Adrenal gland (tissue), 9 donors: ENCODE measurements at regions not wholly inside any gene's neighbourhood (a gene's known extent, or its start where the extent isn't known, plus 50 kb on each side); places are given as distances from the start of the nearest gene placed in this dataset.
"Not testable (repeated sequence)": the region's sequence is repeated elsewhere in the genome, so short reads cannot be mapped to it uniquely, and the experiment has no call there.

ENCODE experiments used
- DNase-seq, 7 donors: peaks; one replicate each; pipeline ENCODE4 v3.0.0-alpha.2; 2019 to 2020
- H3K27ac ChIP-seq, 5 donors: fragments of 200-600 bp; sonication (generic) in 4 of 5; 1 replicate in 3 of 5; 2 replicates in 2 of 5; pipeline versions ENCODE4 v1.5.1 to v1.8.0; 2016 to 2020; ENCODE audit warnings: mild to moderate bottlenecking in 1 of 5
- H3K27me3 ChIP-seq: fragments of 200-600 bp; 2 replicates; pipeline ENCODE4 v1.8.0; 2021
- H3K36me3 ChIP-seq, 2 donors: fragments of 200-600 bp; replicated peaks in 1 of 2; 1 replicate in 1 of 2; 2 replicates in 1 of 2; pipeline versions ENCODE4 v1.5.1 to v1.8.0; 2018 to 2022
- H3K4me1 ChIP-seq, 2 donors: fragments of 200-600 bp; replicated peaks in 1 of 2; 1 replicate in 1 of 2; 2 replicates in 1 of 2; pipeline versions ENCODE4 v1.5.1 to v1.8.0; 2018 to 2021
- H3K4me3 ChIP-seq, 4 donors: fragments of 200-600 bp; sonication (generic) in 3 of 4; one replicate each; pipeline ENCODE4 v1.5.1; 2016 to 2018
- H3K9me3 ChIP-seq, 3 donors: fragments of 200-600 bp; sonication (generic) in 1 of 3; replicated peaks in 1 of 3; 1 replicate in 2 of 3; 2 replicates in 1 of 3; pipeline versions ENCODE4 v1.5.1 to v1.8.0; 2016 to 2021
- POLR2A ChIP-seq, 2 donors: fragments of 450-650 bp; IDR thresholded peaks; one replicate each; pipeline ENCODE4 v1.6.1; 2017; ENCODE audit warnings: antibody characterized with exemption in 2 of 2, mild to moderate bottlenecking in 2 of 2, moderate library complexity in 1 of 2
- WGBS, 4 donors: extraction: QIAGEN DNeasy Blood & Tissue Kit in 2 of 4; methylation state at CpG; one replicate each; pipeline versions ENCODE4 v1.1.5 to v1.1.7; 2013 to 2017; 5-methylcytosine and 5-hydroxymethylcytosine counted together
- intact Hi-C, 2 donors: fragments of 100-400 bp; cut with DNase I; formaldehyde crosslinking; loops; one replicate each; pipeline versions ENCODE4 v1.14.1 to v1.15.0; 2022 to 2023
- TF ChIP-seq, protein P1 (sequence below), 6 experiments: fragments of 450-650 bp in 4 of 6; fragments of 200-600 bp in 2 of 6; sonication (generic) in 1 of 6; IDR thresholded peaks; 1 replicate in 5 of 6; 2 replicates in 1 of 6; pipeline versions ENCODE4 v1.5.1 to v1.8.0; 2016 to 2021; ENCODE audit warnings: antibody characterized with exemption in 6 of 6, mild to moderate bottlenecking in 2 of 6, moderate library complexity in 1 of 6
- donor health status: healthy with polysubstance abuse.
- donor health status: Bipolar disorder and iron deficiency.
- donor health status: DM: yes; HTN: yes; CAD: no.
- donor health status: DM: no; HTN: no; CAD: no.
- donor health status: DM: no; HTN: no; CAD: no.

DNA sequence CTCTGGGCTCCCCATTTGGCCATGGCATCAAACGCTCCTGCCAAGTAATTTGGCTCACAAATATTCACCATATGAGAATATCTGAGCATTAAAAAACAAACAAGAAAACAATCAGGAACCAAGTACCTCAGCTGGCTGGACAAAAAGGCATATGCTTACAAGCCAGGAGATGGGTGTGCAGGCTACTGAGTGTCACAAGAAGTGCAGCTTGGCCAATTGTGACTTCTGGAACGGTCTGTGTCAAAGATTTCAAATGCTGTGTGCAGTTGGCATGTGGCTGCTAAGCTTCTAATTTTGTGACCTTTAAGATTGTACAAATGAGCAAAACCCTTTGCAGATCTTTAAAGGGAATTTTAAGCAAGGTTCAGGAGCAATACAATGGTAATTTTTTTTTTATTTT, 274.0 kb downstream of the ANAPC1 start:
- intact Hi-C loops, H3K4me3 ChIP-seq, H3K4me1 ChIP-seq, H3K27ac ChIP-seq, H3K9me3 ChIP-seq, H3K27me3 ChIP-seq, DNase-seq, H3K36me3 ChIP-seq: not testable (repeated sequence)
- 72 to 85% (median 84%) methylated on average over 1 to 2 of the region's 2 CpGs for WGBS, 4 donors

DNA sequence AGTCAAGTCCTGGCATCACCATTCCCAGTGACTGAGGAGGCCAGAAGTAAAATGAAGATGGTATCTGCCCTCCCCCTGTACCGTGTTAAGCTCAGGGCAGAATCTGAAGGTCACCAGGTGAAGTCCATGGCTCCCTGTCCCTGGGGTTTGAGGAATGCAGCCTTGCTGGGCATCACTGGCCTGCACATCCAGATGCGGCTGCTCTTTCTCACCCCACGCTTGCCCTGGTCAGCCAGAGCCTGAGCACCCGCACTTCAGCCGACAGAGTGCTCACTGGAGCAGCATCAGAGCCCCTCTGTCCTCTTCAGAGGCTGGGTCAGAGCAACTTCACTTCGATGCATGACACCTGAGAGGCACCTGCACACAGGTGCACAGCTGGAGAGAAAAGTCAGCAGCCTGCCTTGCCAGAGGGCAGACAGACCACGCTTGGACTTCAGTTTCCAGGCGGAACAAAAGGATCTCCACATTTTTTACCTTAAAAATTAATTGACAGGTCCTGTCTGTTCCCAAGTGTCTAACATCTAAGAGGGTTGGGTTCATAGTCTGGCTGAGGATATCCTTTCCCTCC, 267.3 kb downstream of the ANAPC1 start:
- no peaks in the 10 kb centered on the region for H3K9me3 ChIP-seq
- no peak for DNase-seq
- TF ChIP-seq, protein P1, sequence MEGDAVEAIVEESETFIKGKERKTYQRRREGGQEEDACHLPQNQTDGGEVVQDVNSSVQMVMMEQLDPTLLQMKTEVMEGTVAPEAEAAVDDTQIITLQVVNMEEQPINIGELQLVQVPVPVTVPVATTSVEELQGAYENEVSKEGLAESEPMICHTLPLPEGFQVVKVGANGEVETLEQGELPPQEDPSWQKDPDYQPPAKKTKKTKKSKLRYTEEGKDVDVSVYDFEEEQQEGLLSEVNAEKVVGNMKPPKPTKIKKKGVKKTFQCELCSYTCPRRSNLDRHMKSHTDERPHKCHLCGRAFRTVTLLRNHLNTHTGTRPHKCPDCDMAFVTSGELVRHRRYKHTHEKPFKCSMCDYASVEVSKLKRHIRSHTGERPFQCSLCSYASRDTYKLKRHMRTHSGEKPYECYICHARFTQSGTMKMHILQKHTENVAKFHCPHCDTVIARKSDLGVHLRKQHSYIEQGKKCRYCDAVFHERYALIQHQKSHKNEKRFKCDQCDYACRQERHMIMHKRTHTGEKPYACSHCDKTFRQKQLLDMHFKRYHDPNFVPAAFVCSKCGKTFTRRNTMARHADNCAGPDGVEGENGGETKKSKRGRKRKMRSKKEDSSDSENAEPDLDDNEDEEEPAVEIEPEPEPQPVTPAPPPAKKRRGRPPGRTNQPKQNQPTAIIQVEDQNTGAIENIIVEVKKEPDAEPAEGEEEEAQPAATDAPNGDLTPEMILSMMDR (IDR thresholded peaks at IDR 0.05) = no peak
- no peak for TF ChIP-seq POLR2A (IDR thresholded peaks at IDR 0.05)
- WGBS, 4 donors = 85 to 94% (median 90%) methylated on average over 6 to 8 of the region's 8 CpGs
- peaks cover 6 to 20% of the 10 kb centered on the region in 2 donors for H3K4me1 ChIP-seq
- no peak overlapping the region for H3K4me3 ChIP-seq
- no peaks in the 10 kb centered on the region for H3K27me3 ChIP-seq
- H3K27ac ChIP-seq = no peak overlapping the region
- intact Hi-C loops = no loop called here
- H3K36me3 ChIP-seq = no peaks in the 10 kb centered on the region

DNA sequence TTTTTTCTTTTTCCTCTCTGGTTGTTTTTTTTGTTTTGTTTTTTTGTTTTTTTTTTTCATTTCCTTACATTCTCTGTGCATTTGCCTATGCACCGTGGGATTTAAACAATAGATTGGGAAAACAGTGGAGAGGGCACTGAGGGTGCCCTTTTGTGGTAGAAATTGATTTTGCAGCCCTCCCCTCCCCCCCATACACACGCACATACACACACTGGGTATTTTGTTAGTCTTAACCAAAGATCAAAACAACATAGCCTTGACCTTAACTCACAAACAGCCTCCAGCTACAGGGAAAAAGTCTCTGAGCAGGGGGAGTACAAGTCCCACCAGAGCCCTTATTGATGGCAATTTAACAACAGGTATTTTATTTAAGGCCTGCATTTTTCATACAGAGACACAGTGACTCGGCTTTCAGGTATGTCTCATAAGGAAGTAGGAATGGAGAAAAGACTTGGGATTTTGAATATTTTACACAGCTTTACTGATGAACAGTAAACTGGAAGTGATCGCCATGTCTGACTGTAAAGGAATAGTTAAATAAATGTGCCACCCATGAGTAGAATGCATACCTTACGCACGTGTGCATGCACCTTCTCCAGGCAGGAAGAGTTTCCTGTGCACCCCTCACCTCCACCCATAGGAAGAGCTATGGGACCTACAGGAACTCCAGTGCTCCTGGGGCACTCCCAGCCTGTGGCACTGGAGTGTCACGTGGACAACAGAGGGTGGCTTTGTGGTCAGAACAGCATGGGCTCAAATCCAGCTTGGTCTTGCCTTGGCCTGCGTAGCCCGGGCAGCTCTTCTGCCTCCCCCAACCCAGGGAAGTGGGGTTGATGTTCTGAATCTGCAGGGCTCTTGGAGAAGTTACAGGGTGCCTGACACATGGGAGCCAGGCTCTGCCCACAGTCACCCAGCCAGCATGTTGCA, 266.4 kb downstream of the ANAPC1 start:
- TF ChIP-seq POLR2A (IDR thresholded peaks at IDR 0.05) = no peak
- TF ChIP-seq, protein P1 (IDR thresholded peaks at IDR 0.05) = no peak
- no peak overlapping the region for H3K4me3 ChIP-seq
- intact Hi-C loops = no loop called here
- WGBS, 4 donors = 43 to 62% (median 60%) methylated on average over 9 of the region's 9 CpGs
- DNase-seq = peak in 4 of 7 donors; percentile 19 to 36 (median 28)
- H3K36me3 ChIP-seq = no peaks in the 10 kb centered on the region
- no peaks in the 10 kb centered on the region for H3K9me3 ChIP-seq
- peaks cover 6 to 20% of the 10 kb centered on the region in 2 donors for H3K4me1 ChIP-seq
- H3K27me3 ChIP-seq = no peaks in the 10 kb centered on the region
- peak overlapping the region in 2 of 5 donors; percentile 30 to 76 for H3K27ac ChIP-seq

DNA sequence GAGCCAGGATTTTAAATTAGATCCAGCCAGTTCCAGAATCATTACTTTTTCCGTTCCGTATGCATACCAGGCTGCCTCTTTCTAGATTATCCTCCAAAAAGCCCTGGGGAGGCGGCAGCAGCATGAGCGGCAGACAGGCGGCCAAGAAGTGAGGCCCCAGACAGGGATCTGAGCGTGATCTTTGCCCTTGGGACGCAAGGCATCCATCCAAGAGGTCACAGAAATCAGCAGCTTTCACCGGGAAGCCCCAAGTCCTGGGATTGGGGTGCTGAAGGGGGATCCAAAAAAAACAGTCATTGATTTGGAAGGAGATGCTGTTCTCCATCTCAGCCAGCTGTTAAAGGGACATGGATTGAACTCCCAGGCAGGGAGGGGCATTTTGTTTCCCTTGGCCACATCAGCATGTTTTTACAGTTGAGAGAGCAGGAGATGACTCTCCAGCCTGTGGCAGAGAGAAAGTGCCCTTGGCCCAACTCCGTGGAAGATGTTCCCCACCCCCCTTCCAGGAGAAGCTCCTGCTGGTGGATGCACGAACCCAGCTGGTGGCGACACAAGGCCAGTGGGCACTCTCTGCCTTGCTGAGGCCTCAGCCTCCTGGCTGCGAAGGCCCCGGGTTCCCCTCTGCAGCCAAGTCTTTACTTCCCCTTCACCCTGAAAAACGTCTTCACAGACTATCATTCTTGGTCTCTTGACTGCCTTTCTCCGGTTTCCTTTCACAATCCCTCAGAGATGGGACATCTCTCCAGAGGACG, 265.6 kb downstream of the ANAPC1 start:
- TF ChIP-seq, protein P1 (IDR thresholded peaks at IDR 0.05) = peak in 1 of 6 experiments; percentile 13
- no peak for TF ChIP-seq POLR2A (IDR thresholded peaks at IDR 0.05)
- Histone ChIP-seq H3K27me3 (no peaks in the 10 kb centered on the region), H3K27ac (peak overlapping the region in 2 of 5 donors; percentile 41 to 76), H3K4me1 (peaks cover 6 to 20% of the 10 kb centered on the region in 2 donors), H3K36me3 (no peaks in the 10 kb centered on the region), H3K9me3 (no peaks in the 10 kb centered on the region), H3K4me3 (no peak overlapping the region)
- intact Hi-C loops = no loop called here
- DNase-seq = peak in 6 of 7 donors; percentile 31 to 73 (median 45)
- 40 to 68% (median 51%) methylated on average over 14 to 16 of the region's 16 CpGs for WGBS, 4 donors
